Activated CD8-positive, alpha-beta memory T cell treated with anti-CD3 and anti-CD28 coated beads, Interleukin-2, amount 50 U/mL, for 4 hours (primary cell): ENCODE measurements at regions not wholly inside any gene's neighbourhood (a gene's known extent, or its start where the extent isn't known, plus 50 kb on each side); places are given as distances from the start of the nearest gene placed in this dataset.

Experiments
- DNase-seq: peaks from one replicate; pipeline ENCODE4 v3.0.0-alpha.2; 2020

GRCh38 chr4:81990898-81991297 lies 382.9 kb downstream of the HNRNPD start:
- no peak for DNase-seq

GRCh38 chr4:81990211-81990610 lies 383.6 kb downstream of the HNRNPD start:
- DNase-seq: no peak

GRCh38 chr4:81989202-81989601 lies 384.6 kb downstream of the HNRNPD start:
- DNase-seq: no peak

- no peak for DNase-seq
These were observed 385.6 kb downstream of the HNRNPD start for GRCh38 chr4:81988178-81988577.

- DNase-seq: no peak
These were observed 389.0 kb downstream of the HNRNPD start for GRCh38 chr4:81984746-81985145.

GRCh38 chr4:81982846-81983540 lies 390.8 kb downstream of the HNRNPD start:
- no peak for DNase-seq

- DNase-seq: no peak
These were observed 392.6 kb downstream of the HNRNPD start for GRCh38 chr4:81981218-81981617.

GRCh38 chr4:81974523-81974922 lies 399.3 kb downstream of the HNRNPD start:
- DNase-seq: no peak

- no peak for DNase-seq
These were observed 402.0 kb downstream of the HNRNPD start for GRCh38 chr4:81971637-81972381.

GRCh38 chr4:81971061-81971460 lies 402.7 kb downstream of the HNRNPD start:
- DNase-seq: no peak

GRCh38 chr4:81970454-81970853 lies 403.3 kb downstream of the HNRNPD start:
- no peak for DNase-seq

GRCh38 chr4:81966676-81967075 lies 407.1 kb downstream of the HNRNPD start:
- no peak for DNase-seq

GRCh38 chr4:81965911-81966310 lies 407.9 kb downstream of the HNRNPD start:
- DNase-seq: no peak

GRCh38 chr4:81965454-81965853 lies 408.3 kb downstream of the HNRNPD start:
- DNase-seq: no peak

GRCh38 chr4:81963763-81964020 lies 410.1 kb downstream of the HNRNPD start:
- no peak for DNase-seq

- no peak for DNase-seq
These were observed 410.6 kb downstream of the HNRNPD start for GRCh38 chr4:81963015-81963762.

- no peak for DNase-seq
These were observed 412.8 kb downstream of the HNRNPD start for GRCh38 chr4:81960961-81961360.

GRCh38 chr4:81954271-81954670 lies 419.5 kb downstream of the HNRNPD start:
- no peak for DNase-seq

- no peak for DNase-seq
These were observed 421.8 kb downstream of the HNRNPD start for GRCh38 chr4:81951891-81952455.

GRCh38 chr4:81946996-81947395 lies 426.8 kb downstream of the HNRNPD start:
- DNase-seq: no peak

- no peak for DNase-seq
These were observed 443.1 kb downstream of the HNRNPD start for GRCh38 chr4:81930506-81931238.

- DNase-seq: no peak
These were observed 450.7 kb downstream of the HNRNPD start for GRCh38 chr4:81923140-81923539.

GRCh38 chr4:81922313-81922712 lies 450.6 kb upstream of the RASGEF1B start:
- no peak for DNase-seq
